GM23248 (cell line): ENCODE measurements at regions not wholly inside any gene's neighbourhood (a gene's known extent, or its start where the extent isn't known, plus 50 kb on each side); places are given as distances from the start of the nearest gene placed in this dataset.

Experiments used
- DNase-seq: peaks from one replicate; pipeline ENCODE4 v3.0.0-alpha.2; 2015
- H2AFZ ChIP-seq: fragments of 200-600 bp; sonication (generic); 2 replicates; pipeline ENCODE4 v1.6.1; 2016; ENCODE audit warnings: antibody characterized with exemption
- H3F3A ChIP-seq: fragments of 200-600 bp; sonication (generic); 2 replicates; pipeline ENCODE4 v1.6.1; 2016; ENCODE audit warnings: mild to moderate bottlenecking, antibody characterized with exemption, mixed run types; ENCODE audit not compliant: insufficient read depth
- H3K27ac ChIP-seq: fragments of 200-600 bp; sonication (generic); 2 replicates; pipeline ENCODE4 v1.5.1; 2016; ENCODE audit warnings: mild to moderate bottlenecking
- H3K27me3 ChIP-seq: fragments of 200-600 bp; sonication (generic); replicated peaks from 2 replicates; pipeline ENCODE4 v1.6.1; 2016; ENCODE audit warnings: mild to moderate bottlenecking; ENCODE audit not compliant: insufficient read depth
- H3K36me3 ChIP-seq: fragments of 200-600 bp; sonication (generic); 2 replicates; pipeline ENCODE4 v1.6.1; 2016; ENCODE audit warnings: low read depth, mild to moderate bottlenecking
- H3K4me1 ChIP-seq: fragments of 200-600 bp; sonication (generic); 2 replicates; pipeline ENCODE4 v1.6.1; 2016; ENCODE audit warnings: mild to moderate bottlenecking; ENCODE audit not compliant: insufficient read depth
- H3K4me2 ChIP-seq: fragments of 200-600 bp; sonication (generic); one replicate; pipeline ENCODE4 v1.6.1; 2016; ENCODE audit warnings: mild to moderate bottlenecking; ENCODE audit not compliant: unreplicated experiment
- H3K4me3 ChIP-seq: fragments of 200-600 bp; sonication (generic); 2 replicates; pipeline ENCODE4 v1.5.1; 2016; ENCODE audit warnings: mild to moderate bottlenecking
- H3K79me2 ChIP-seq: fragments of 200-600 bp; sonication (generic); 2 replicates; pipeline ENCODE4 v1.6.1; 2016; ENCODE audit warnings: mild to moderate bottlenecking; ENCODE audit not compliant: insufficient read depth
- H3K9ac ChIP-seq: fragments of 200-600 bp; sonication (generic); 2 replicates; pipeline ENCODE4 v1.6.1; 2016; ENCODE audit warnings: mild to moderate bottlenecking
- H3K9me2 ChIP-seq: fragments of 200-600 bp; sonication (generic); 2 replicates; pipeline ENCODE4 v1.6.1; 2016; ENCODE audit warnings: mixed run types, mild to moderate bottlenecking, moderate library complexity; ENCODE audit not compliant: insufficient read depth
- H3K9me3 ChIP-seq: fragments of 200-600 bp; sonication (generic); one replicate; pipeline ENCODE4 v1.6.1; 2017; ENCODE audit warnings: low read depth
- H4K20me1 ChIP-seq: fragments of 200-600 bp; sonication (generic); 2 replicates; pipeline ENCODE4 v1.6.0; 2016; ENCODE audit not compliant: insufficient read depth
- EZH2 ChIP-seq: fragments of 200-600 bp; sonication (generic); IDR thresholded peaks from 2 replicates; pipeline ENCODE4 v1.6.1; 2018; ENCODE audit warnings: antibody characterized with exemption, mild to moderate bottlenecking; ENCODE audit not compliant: insufficient read depth, poor library complexity, severe bottlenecking
- EZH2phosphoT487 ChIP-seq: fragments of 200-600 bp; sonication (generic); IDR thresholded peaks from 2 replicates; pipeline ENCODE4 v1.6.1; 2018; ENCODE audit warnings: antibody characterized with exemption, moderate library complexity, mild to moderate bottlenecking, low read depth; ENCODE audit not compliant: insufficient read depth
- WGBS, 2 experiments: methylation state at CpG; one replicate each; pipeline ENCODE4 v1.1.6; 2015 to 2017; ENCODE audit warnings: low lambda C conversion rate in 2 of 2, low coverage in 1 of 2; ENCODE audit errors: missing lambda C conversion rate in 2 of 2; 5-methylcytosine and 5-hydroxymethylcytosine counted together
- in situ Hi-C: fragments of 300-500 bp; cut with MboI; formaldehyde crosslinking; loops from 2 replicates; pipeline ENCODE4 v1.15.0; 2020

- no peaks in the 10 kb centered on the region for H3K9me3 ChIP-seq
- no peak for DNase-seq
- H3F3A ChIP-seq: no peaks in the 10 kb centered on the region
- no peaks in the 10 kb centered on the region for H3K79me2 ChIP-seq
- H3K9ac ChIP-seq: no peak overlapping the region
- H3K9me2 ChIP-seq: no peaks in the 10 kb centered on the region
- TF ChIP-seq EZH2phosphoT487: no peak
- no peak for TF ChIP-seq EZH2
- H3K36me3 ChIP-seq: no peaks in the 10 kb centered on the region
- H2AFZ ChIP-seq: no peak overlapping the region
- 0 out of 2 replicates have a peak, but pooled peaks cover 5% of the 10 kb centered on the region for H3K4me1 ChIP-seq
- no peak overlapping the region for H3K4me3 ChIP-seq
- WGBS, 2 experiments: 90 to 93% methylated on average over 4 of the region's 4 CpGs
- in situ Hi-C loops: no loop called here
- no peaks in the 10 kb centered on the region for H4K20me1 ChIP-seq
- no peak overlapping the region for H3K27ac ChIP-seq
- no peaks in the 10 kb centered on the region for H3K27me3 ChIP-seq
- H3K4me2 ChIP-seq: no peak overlapping the region
Observed at GRCh38 chr6:113202852-113203714, 654.1 kb upstream of the MARCKS start.

GRCh38 chr6:113203715-113204110, 653.4 kb upstream of the MARCKS start:
- in situ Hi-C loops: no loop called here
- H3K36me3 ChIP-seq: no peaks in the 10 kb centered on the region
- 75 to 79% methylated on average over 4 of the region's 4 CpGs for WGBS, 2 experiments

GRCh38 chr6:113205553-113205952, 651.6 kb upstream of the MARCKS start:
- Histone ChIP-seq H4K20me1 (no peaks in the 10 kb centered on the region), H3K4me1 (peaks cover 11% of the 10 kb centered on the region; the same call in 1 of the 2 replicates), H3K27ac (no peak overlapping the region), H3K9me3 (no peaks in the 10 kb centered on the region), H3K79me2 (no peaks in the 10 kb centered on the region), H3K4me3 (no peak overlapping the region), H2AFZ (peak overlapping the region; percentile 45), H3K9ac (no peak overlapping the region), H3K36me3 (no peaks in the 10 kb centered on the region), H3F3A (no peaks in the 10 kb centered on the region), H3K9me2 (no peaks in the 10 kb centered on the region), H3K4me2 (no peak overlapping the region), H3K27me3 (no peaks in the 10 kb centered on the region)
- no peak for DNase-seq
- in situ Hi-C loops: no loop called here
- WGBS, 2 experiments: 87% methylated on average over 1 of the region's 1 CpG
- no peak for TF ChIP-seq EZH2phosphoT487
- no peak for TF ChIP-seq EZH2

More at GRCh38 chr6:113203715-113204110, 653.4 kb upstream of the MARCKS start:
- Histone ChIP-seq H3K27ac (no peak overlapping the region), H4K20me1 (no peaks in the 10 kb centered on the region), H3K79me2 (no peaks in the 10 kb centered on the region), H3K4me2 (no peak overlapping the region), H3K9me2 (no peaks in the 10 kb centered on the region), H3K4me3 (no peak overlapping the region), H3K27me3 (no peaks in the 10 kb centered on the region), H3K9me3 (no peaks in the 10 kb centered on the region), H2AFZ (no peak overlapping the region), H3K9ac (no peak overlapping the region), H3K4me1 (peaks cover 7% of the 10 kb centered on the region; the same call in 1 of the 2 replicates), H3F3A (no peaks in the 10 kb centered on the region)
- no peak for DNase-seq
- TF ChIP-seq EZH2 (no peak), EZH2phosphoT487 (no peak)

GRCh38 chr6:113208726-113209125, 648.4 kb upstream of the MARCKS start:
- peak overlapping the region; percentile 50 for H2AFZ ChIP-seq
- in situ Hi-C loops: no loop called here

More at GRCh38 chr6:113208726-113209125, 648.4 kb upstream of the MARCKS start:
- Histone ChIP-seq H4K20me1 (no peaks in the 10 kb centered on the region), H3K9ac (no peak overlapping the region), H3K4me3 (no peak overlapping the region), H3K27me3 (no peaks in the 10 kb centered on the region), H3K79me2 (no peaks in the 10 kb centered on the region), H3K27ac (no peak overlapping the region), H3K36me3 (no peaks in the 10 kb centered on the region), H3F3A (no peaks in the 10 kb centered on the region), H3K9me3 (no peaks in the 10 kb centered on the region), H3K4me2 (peak overlapping the region; percentile 13), H3K4me1 (peaks cover 11% of the 10 kb centered on the region; the same call in 1 of the 2 replicates), H3K9me2 (no peaks in the 10 kb centered on the region)
- TF ChIP-seq EZH2phosphoT487: no peak
- TF ChIP-seq EZH2: no peak
- WGBS, 2 experiments: 88% methylated on average over 2 of the region's 2 CpGs
- no peak for DNase-seq
